Tibial nerve (tissue), 4 donors: ENCODE measurements at regions not wholly inside any gene's neighbourhood (a gene's known extent, or its start where the extent isn't known, plus 50 kb on each side); places are given as distances from the start of the nearest gene placed in this dataset.

Experiments
- CTCF ChIP-seq, 5 experiments: fragments of 200-600 bp in 3 of 5; fragments of 450-650 bp in 2 of 5; sonication (generic) in 3 of 5; IDR thresholded peaks; one replicate each; pipeline ENCODE4 v1.5.1; 2016 to 2019; ENCODE audit warnings: antibody characterized with exemption in 5 of 5, mild to moderate bottlenecking in 3 of 5, moderate library complexity in 2 of 5
- EP300 ChIP-seq, 2 donors: sonication (generic); formaldehyde crosslinking; IDR thresholded peaks; one replicate each; pipeline ENCODE4 v1.6.1; 2017; ENCODE audit warnings: antibody characterized with exemption in 2 of 2, mild to moderate bottlenecking in 1 of 2

- TF ChIP-seq EP300 (IDR thresholded peaks at IDR 0.05) (no peak), CTCF (IDR thresholded peaks at IDR 0.05) (no peak)
Measured at GRCh38 chr11:71115770-71116692, 136.3 kb downstream of the SHANK2 start.
